ENCODE measurements at regions not wholly inside any gene's neighbourhood (a gene's known extent, or its start where the extent isn't known, plus 50 kb on each side); places are given as distances from the start of the nearest gene placed in this dataset.
"Not testable (repeated sequence)": the region's sequence is repeated elsewhere in the genome, so short reads cannot be mapped to it uniquely, and the experiment has no call there.

- no peak for DNase-seq
Observed at GRCh38 chr15:31433091-31433490, 106.5 kb downstream of the KLF13 start.

GRCh38 chr15:31433574-31433973 is 106.9 kb downstream of the KLF13 start:
- no peak for DNase-seq

- DNase-seq = no peak
Observed at GRCh38 chr15:31434275-31434587, 107.6 kb downstream of the KLF13 start.

- peak; percentile 92 for DNase-seq
Observed at GRCh38 chr15:31434588-31435260, 108.1 kb downstream of the KLF13 start.

GRCh38 chr15:31435261-31435911 is 108.8 kb downstream of the KLF13 start:
- DNase-seq = peak; percentile 89

GRCh38 chr15:31435912-31436628 is 109.4 kb downstream of the KLF13 start:
- peak; percentile 76 for DNase-seq

- peak; percentile 82 for DNase-seq
Observed at GRCh38 chr15:31437686-31438085, 111.1 kb downstream of the KLF13 start.

GRCh38 chr15:31438601-31439265 is 112.1 kb downstream of the KLF13 start:
- no peak for DNase-seq

- DNase-seq = peak; percentile 62
Observed at GRCh38 chr15:31439328-31439727, 112.7 kb downstream of the KLF13 start.

GRCh38 chr15:31440216-31440615 is 113.6 kb downstream of the KLF13 start:
- DNase-seq = not testable (repeated sequence)

- DNase-seq = peak; percentile 60
Observed at GRCh38 chr15:31440754-31441311, 114.2 kb downstream of the KLF13 start.

- no peak for DNase-seq
Observed at GRCh38 chr15:31442226-31442625, 115.6 kb downstream of the KLF13 start.

GRCh38 chr15:31442699-31443111 is 116.1 kb downstream of the KLF13 start:
- DNase-seq = no peak

GRCh38 chr15:31444844-31445243 is 118.2 kb downstream of the KLF13 start:
- no peak for DNase-seq

- no peak for DNase-seq
Observed at GRCh38 chr15:31446546-31446945, 119.9 kb downstream of the KLF13 start.

- no peak for DNase-seq
Observed at GRCh38 chr15:31447931-31448634, 121.4 kb downstream of the KLF13 start.

GRCh38 chr15:31448635-31448979 is 122.0 kb downstream of the KLF13 start:
- no peak for DNase-seq

GRCh38 chr15:31452595-31453557 is 126.2 kb downstream of the KLF13 start:
- no peak for DNase-seq

GRCh38 chr15:31453558-31454318 is 127.1 kb downstream of the KLF13 start:
- no peak for DNase-seq

GRCh38 chr15:31455499-31455898 is 128.9 kb downstream of the KLF13 start:
- DNase-seq = no peak

Data from activated CD4-positive, alpha-beta T cell treated with anti-CD3 and anti-CD28 coated beads for 48 hours (primary cell).